Esophagus muscularis mucosa (tissue), 4 donors: ENCODE measurements at regions not wholly inside any gene's neighbourhood (a gene's known extent, or its start where the extent isn't known, plus 50 kb on each side); places are given as distances from the start of the nearest gene placed in this dataset.

ENCODE experiments used
- DNase-seq: peaks from one replicate; pipeline ENCODE4 v3.0.0-alpha.2; 2017; ENCODE audit errors: extremely low spot score
- H3K27ac ChIP-seq, 4 donors: fragments of 200-600 bp; sonication (generic); replicated peaks in 1 of 4; 1 replicate in 3 of 4; 2 replicates in 1 of 4; pipeline ENCODE4 v1.5.1; 2016 to 2019; ENCODE audit warnings: mild to moderate bottlenecking in 1 of 4
- H3K27me3 ChIP-seq, 4 donors: fragments of 200-600 bp; sonication (generic); one replicate each; pipeline versions ENCODE4 v1.5.1 to v1.6.0; 2016 to 2019
- H3K36me3 ChIP-seq, 4 donors: fragments of 200-600 bp; sonication (generic); one replicate each; pipeline ENCODE4 v1.5.1; 2016 to 2019
- H3K4me1 ChIP-seq, 4 donors: fragments of 200-600 bp; sonication (generic); one replicate each; pipeline ENCODE4 v1.5.1; 2016 to 2019
- H3K4me3 ChIP-seq, 4 donors: fragments of 200-600 bp; sonication (generic); 1 replicate in 2 of 4; 2 replicates in 2 of 4; pipeline ENCODE4 v1.5.1; 2016 to 2019; ENCODE audit warnings: mild to moderate bottlenecking in 4 of 4, moderate library complexity in 1 of 4
- H3K9me3 ChIP-seq, 4 donors: fragments of 200-600 bp; sonication (generic); 1 replicate in 3 of 4; 2 replicates in 1 of 4; pipeline ENCODE4 v1.5.1; 2016 to 2019
- CTCF ChIP-seq, 3 experiments: fragments of 200-600 bp in 2 of 3; fragments of 450-650 bp in 1 of 3; sonication (generic) in 2 of 3; IDR thresholded peaks; one replicate each; pipeline ENCODE4 v1.5.1; 2017 to 2019; ENCODE audit warnings: antibody characterized with exemption in 3 of 3, mild to moderate bottlenecking in 2 of 3, moderate library complexity in 1 of 3
- EP300 ChIP-seq: sonication (generic); formaldehyde crosslinking; IDR thresholded peaks from one replicate; pipeline ENCODE4 v1.6.1; 2017; ENCODE audit warnings: antibody characterized with exemption
- POLR2A ChIP-seq: fragments of 450-650 bp; IDR thresholded peaks from one replicate; pipeline ENCODE4 v1.6.1; 2017; ENCODE audit warnings: antibody characterized with exemption, moderate library complexity, mild to moderate bottlenecking, low read depth
- POLR2AphosphoS5 ChIP-seq, 2 donors: sonication (generic); formaldehyde crosslinking; IDR thresholded peaks; one replicate each; pipeline ENCODE4 v1.6.1; 2017; ENCODE audit warnings: antibody characterized with exemption in 2 of 2
- WGBS: methylation state at CpG from one replicate; pipeline ENCODE4 v1.1.5; 2018; 5-methylcytosine and 5-hydroxymethylcytosine counted together
- intact Hi-C: fragments of 100-400 bp; cut with DNase I; formaldehyde crosslinking; loops from one replicate; pipeline ENCODE4 v1.15.1; 2023

- no peak for DNase-seq
- Histone ChIP-seq H3K4me1 (no peaks in the 10 kb centered on the region), H3K36me3 (no peaks in the 10 kb centered on the region), H3K9me3 (no peaks in the 10 kb centered on the region), H3K27ac (no peak overlapping the region), H3K4me3 (no peak overlapping the region), H3K27me3 (no peaks in the 10 kb centered on the region)
- intact Hi-C loops = no loop called here
- TF ChIP-seq POLR2AphosphoS5 (IDR thresholded peaks at IDR 0.05) (no peak), EP300 (no peak), POLR2A (no peak)
- 67% methylated on average over 1 of the region's 1 CpG for WGBS
These were observed 808.4 kb downstream of the BCL11A start for GRCh38 chr2:59745085-59745484.

GRCh38 chr2:59744436-59744835 is 809.0 kb downstream of the BCL11A start:
- Histone ChIP-seq H3K27me3 (no peaks in the 10 kb centered on the region), H3K4me3 (no peak overlapping the region), H3K27ac (no peak overlapping the region), H3K36me3 (no peaks in the 10 kb centered on the region), H3K4me1 (no peaks in the 10 kb centered on the region), H3K9me3 (no peaks in the 10 kb centered on the region)
- TF ChIP-seq EP300 = no peak
- TF ChIP-seq CTCF (IDR thresholded peaks at IDR 0.05) = no peak
- no peak for TF ChIP-seq POLR2AphosphoS5 (IDR thresholded peaks at IDR 0.05)
- no peak for TF ChIP-seq POLR2A
- DNase-seq = no peak
- intact Hi-C loops = no loop called here
- whole genome bisulfite sequencing = 54% methylated on average over 1 of the region's 1 CpG

DNA sequence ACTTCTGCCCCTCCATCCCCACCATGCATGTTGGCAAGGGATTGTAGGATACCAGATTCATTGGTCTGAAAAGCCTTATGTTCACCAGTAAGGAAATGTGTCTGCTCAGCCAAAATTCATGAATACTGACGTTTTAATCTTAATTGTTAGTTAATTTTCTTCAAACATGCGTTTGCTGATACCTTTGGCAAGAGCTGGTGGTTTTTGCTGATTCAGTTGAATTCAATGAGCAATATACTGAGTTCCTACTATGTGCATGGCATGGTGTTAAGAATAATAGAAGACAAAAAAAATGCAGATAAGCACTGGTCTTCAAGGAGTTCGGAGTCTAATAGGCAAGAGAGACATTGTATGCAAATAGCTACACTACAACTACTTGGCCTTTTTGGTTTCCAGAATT is 811.6 kb downstream of the BCL11A start:
- H3K27ac ChIP-seq = no peak overlapping the region
- no peaks in the 10 kb centered on the region for H3K27me3 ChIP-seq
- no peak for DNase-seq
- H3K36me3 ChIP-seq = no peaks in the 10 kb centered on the region
- TF ChIP-seq POLR2AphosphoS5 (IDR thresholded peaks at IDR 0.05) = no peak
- TF ChIP-seq POLR2A = no peak
- no peak for TF ChIP-seq EP300
- TF ChIP-seq CTCF (IDR thresholded peaks at IDR 0.05) = no peak
- H3K4me3 ChIP-seq = no peak overlapping the region
- no peaks in the 10 kb centered on the region for H3K4me1 ChIP-seq
- WGBS = 86% methylated on average over 3 of the region's 3 CpGs
- H3K9me3 ChIP-seq = no peaks in the 10 kb centered on the region
- intact Hi-C loops = no loop called here

DNA sequence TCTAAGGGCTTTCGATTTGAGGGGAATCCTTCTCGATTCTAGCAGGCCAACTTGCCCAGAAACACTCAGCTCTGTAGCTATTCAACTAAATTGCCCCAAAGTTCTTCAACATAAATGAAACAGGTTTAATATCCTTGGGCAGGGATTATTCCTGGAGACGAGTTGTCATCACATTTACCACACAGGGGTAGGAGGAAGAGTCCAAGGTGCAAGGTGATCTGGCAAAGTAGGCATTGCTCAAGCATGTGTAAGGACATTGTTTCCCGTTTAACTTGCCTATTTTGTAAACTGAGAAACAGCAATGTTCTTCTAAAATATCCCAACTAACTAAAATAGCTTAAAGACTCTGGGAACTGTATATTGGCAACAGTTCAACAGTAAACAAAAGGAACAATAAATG is 814.3 kb downstream of the BCL11A start:
- no peak for DNase-seq
- no peak overlapping the region for H3K27ac ChIP-seq
- no peak for TF ChIP-seq POLR2A
- no peak for TF ChIP-seq CTCF (IDR thresholded peaks at IDR 0.05)
- TF ChIP-seq EP300 = no peak
- no peaks in the 10 kb centered on the region for H3K9me3 ChIP-seq
- H3K36me3 ChIP-seq = no peaks in the 10 kb centered on the region
- H3K4me3 ChIP-seq = no peak overlapping the region
- no peaks in the 10 kb centered on the region for H3K4me1 ChIP-seq
- intact Hi-C loops = no loop called here
- WGBS = 89% methylated on average over 4 of the region's 4 CpGs
- no peaks in the 10 kb centered on the region for H3K27me3 ChIP-seq

GRCh38 chr2:59737299-59737698 is 816.2 kb downstream of the BCL11A start:
- intact Hi-C loops = no loop called here
- DNase-seq = no peak
- TF ChIP-seq EP300 (no peak), POLR2AphosphoS5 (IDR thresholded peaks at IDR 0.05) (no peak), CTCF (IDR thresholded peaks at IDR 0.05) (no peak), POLR2A (no peak)
- H3K27me3 ChIP-seq = no peaks in the 10 kb centered on the region
- H3K4me3 ChIP-seq = no peak overlapping the region
- H3K9me3 ChIP-seq = no peaks in the 10 kb centered on the region
- H3K36me3 ChIP-seq = no peaks in the 10 kb centered on the region
- no peaks in the 10 kb centered on the region for H3K4me1 ChIP-seq
- H3K27ac ChIP-seq = no peak overlapping the region
